Skeletal muscle tissue (tissue), 3 donors: ENCODE measurements at regions not wholly inside any gene's neighbourhood (a gene's known extent, or its start where the extent isn't known, plus 50 kb on each side); places are given as distances from the start of the nearest gene placed in this dataset.

Experiments used
- H3K27ac ChIP-seq: one replicate; pipeline ENCODE4 v1.7.0; 2013; ENCODE audit warnings: mild to moderate bottlenecking, low read depth, low read length, inconsistent platforms
- H3K27me3 ChIP-seq, 3 donors: one replicate each; pipeline ENCODE4 v1.7.0; 2013; ENCODE audit warnings: low read length in 3 of 3; ENCODE audit not compliant: control insufficient read depth in 3 of 3, insufficient read depth in 3 of 3
- H3K36me3 ChIP-seq, 3 donors: one replicate each; pipeline ENCODE4 v1.7.0; 2013; ENCODE audit warnings: low read length in 3 of 3; ENCODE audit not compliant: control insufficient read depth in 3 of 3, insufficient read depth in 3 of 3
- H3K4me1 ChIP-seq, 3 donors: one replicate each; pipeline ENCODE4 v1.7.0; 2013; ENCODE audit warnings: low read length in 3 of 3, mild to moderate bottlenecking in 3 of 3; ENCODE audit not compliant: control insufficient read depth in 3 of 3, insufficient read depth in 3 of 3
- H3K4me3 ChIP-seq, 3 donors: one replicate each; pipeline ENCODE4 v1.7.0; 2013; ENCODE audit warnings: low read length in 3 of 3
- H3K9ac ChIP-seq, 3 donors: one replicate each; pipeline ENCODE4 v1.7.0; 2013; ENCODE audit warnings: low read length in 3 of 3, mild to moderate bottlenecking in 3 of 3, moderate library complexity in 2 of 3, low read depth in 1 of 3
- H3K9me3 ChIP-seq, 3 donors: one replicate each; pipeline ENCODE4 v1.7.0; 2013; ENCODE audit warnings: low read length in 3 of 3; ENCODE audit not compliant: control insufficient read depth in 3 of 3
- donor health status: Osteomylitis.

- H3K4me1 ChIP-seq = no peaks in the 10 kb centered on the region
- H3K9me3 ChIP-seq = no peaks in the 10 kb centered on the region
- H3K27me3 ChIP-seq = no peaks in the 10 kb centered on the region
- H3K4me3 ChIP-seq = no peak overlapping the region
- no peak overlapping the region for H3K27ac ChIP-seq
- no peaks in the 10 kb centered on the region for H3K36me3 ChIP-seq
- H3K9ac ChIP-seq = no peak overlapping the region
Observed at GRCh38 chr14:85454226-85454813, 75.6 kb upstream of the FLRT2 start.

GRCh38 chr14:85459361-85460000 lies 70.5 kb upstream of the FLRT2 start:
- H3K9ac ChIP-seq = no peak overlapping the region
- H3K4me1 ChIP-seq = peaks cover 5 to 11% (median 10%) of the 10 kb centered on the region in 3 donors
- H3K27ac ChIP-seq = no peak overlapping the region
- H3K4me3 ChIP-seq = no peak overlapping the region
- no peaks in the 10 kb centered on the region for H3K36me3 ChIP-seq
- no peaks in the 10 kb centered on the region for H3K9me3 ChIP-seq
- no peaks in the 10 kb centered on the region for H3K27me3 ChIP-seq

GRCh38 chr14:85461432-85462133 lies 68.4 kb upstream of the FLRT2 start:
- no peaks in the 10 kb centered on the region for H3K9me3 ChIP-seq
- no peak overlapping the region for H3K9ac ChIP-seq
- no peaks in the 10 kb centered on the region for H3K27me3 ChIP-seq
- peaks cover 12 to 15% (median 14%) of the 10 kb centered on the region in 3 donors for H3K4me1 ChIP-seq
- H3K36me3 ChIP-seq = no peaks in the 10 kb centered on the region
- no peak overlapping the region for H3K4me3 ChIP-seq
- no peak overlapping the region for H3K27ac ChIP-seq

GRCh38 chr14:85463512-85463911 lies 66.4 kb upstream of the FLRT2 start:
- Histone ChIP-seq H3K4me3 (no peak overlapping the region), H3K27ac (no peak overlapping the region), H3K27me3 (no peaks in the 10 kb centered on the region), H3K9ac (no peak overlapping the region), H3K9me3 (no peaks in the 10 kb centered on the region), H3K4me1 (peaks cover 12 to 15% (median 14%) of the 10 kb centered on the region in 3 donors), H3K36me3 (no peaks in the 10 kb centered on the region)

- H3K27me3 ChIP-seq = no peaks in the 10 kb centered on the region
- H3K36me3 ChIP-seq = no peaks in the 10 kb centered on the region
Observed at GRCh38 chr14:85464135-85464895, 65.6 kb upstream of the FLRT2 start.

GRCh38 chr14:85466678-85467077 lies 63.3 kb upstream of the FLRT2 start:
- H3K4me1 ChIP-seq = peaks cover 12 to 15% (median 14%) of the 10 kb centered on the region in 3 donors
- H3K4me3 ChIP-seq = no peak overlapping the region
- no peak overlapping the region for H3K27ac ChIP-seq
- no peaks in the 10 kb centered on the region for H3K36me3 ChIP-seq
- H3K9me3 ChIP-seq = no peaks in the 10 kb centered on the region
- H3K9ac ChIP-seq = no peak overlapping the region
- no peaks in the 10 kb centered on the region for H3K27me3 ChIP-seq

More at GRCh38 chr14:85464135-85464895, 65.6 kb upstream of the FLRT2 start:
- Histone ChIP-seq H3K4me3 (no peak overlapping the region), H3K9me3 (no peaks in the 10 kb centered on the region), H3K4me1 (peaks cover 12 to 15% (median 14%) of the 10 kb centered on the region in 3 donors), H3K9ac (no peak overlapping the region), H3K27ac (no peak overlapping the region)

GRCh38 chr14:85468816-85469215 lies 61.1 kb upstream of the FLRT2 start:
- Histone ChIP-seq H3K4me1 (peaks cover 10% of the 10 kb centered on the region in 3 donors), H3K27me3 (no peaks in the 10 kb centered on the region), H3K9me3 (no peaks in the 10 kb centered on the region), H3K4me3 (no peak overlapping the region), H3K27ac (no peak overlapping the region), H3K36me3 (no peaks in the 10 kb centered on the region), H3K9ac (no peak overlapping the region)

GRCh38 chr14:85471156-85471555 lies 58.8 kb upstream of the FLRT2 start:
- Histone ChIP-seq H3K4me1 (no peaks in the 10 kb centered on the region), H3K9me3 (no peaks in the 10 kb centered on the region), H3K27me3 (no peaks in the 10 kb centered on the region), H3K27ac (no peak overlapping the region), H3K4me3 (no peak overlapping the region), H3K9ac (no peak overlapping the region), H3K36me3 (no peaks in the 10 kb centered on the region)

GRCh38 chr14:85471744-85472143 lies 58.2 kb upstream of the FLRT2 start:
- H3K27ac ChIP-seq = no peak overlapping the region
- H3K9ac ChIP-seq = no peak overlapping the region
- no peak overlapping the region for H3K4me3 ChIP-seq
- no peaks in the 10 kb centered on the region for H3K9me3 ChIP-seq
- H3K4me1 ChIP-seq = no peaks in the 10 kb centered on the region
- no peaks in the 10 kb centered on the region for H3K27me3 ChIP-seq
- no peaks in the 10 kb centered on the region for H3K36me3 ChIP-seq
